Peyer's patch (tissue), 4 donors: ENCODE measurements at regions not wholly inside any gene's neighbourhood (a gene's known extent, or its start where the extent isn't known, plus 50 kb on each side); places are given as distances from the start of the nearest gene placed in this dataset.

ENCODE experiments used
- CTCF ChIP-seq, 6 experiments: fragments of 450-650 bp in 4 of 6; fragments of 200-600 bp in 2 of 6; sonication (generic) in 1 of 6; IDR thresholded peaks; one replicate each; pipeline ENCODE4 v1.5.1; 2017 to 2019; ENCODE audit warnings: antibody characterized with exemption in 6 of 6, mild to moderate bottlenecking in 3 of 6, moderate library complexity in 1 of 6
- POLR2A ChIP-seq, 2 donors: fragments of 450-650 bp; IDR thresholded peaks; one replicate each; pipeline ENCODE4 v1.5.1; 2017; ENCODE audit warnings: antibody characterized with exemption in 2 of 2, mild to moderate bottlenecking in 2 of 2, moderate library complexity in 2 of 2

GRCh38 chr16:13856398-13856797, 63.6 kb upstream of the ERCC4 start:
- no peak for TF ChIP-seq CTCF (IDR thresholded peaks at IDR 0.05)
- no peak for TF ChIP-seq POLR2A (IDR thresholded peaks at IDR 0.05)
